ENCODE measurements at regions not wholly inside any gene's neighbourhood (a gene's known extent, or its start where the extent isn't known, plus 50 kb on each side); places are given as distances from the start of the nearest gene placed in this dataset.

- no peak for DNase-seq (ENCODE audit: low spot score)
- Histone ChIP-seq H3K4me3 (no peak overlapping the region), H3K27ac (no peak overlapping the region)
- no peak for TF ChIP-seq CTCF (IDR thresholded peaks at IDR 0.05)
Measured at GRCh38 chr7:38002689-38003088, 82.2 kb downstream of the EPDR1 start.

GRCh38 chr7:38006559-38006958, 86.1 kb downstream of the EPDR1 start:
- no peak for TF ChIP-seq CTCF (IDR thresholded peaks at IDR 0.05)
- DNase-seq (ENCODE audit: low spot score): no peak
- no peak overlapping the region for H3K4me3 ChIP-seq
- H3K27ac ChIP-seq: no peak overlapping the region

GRCh38 chr7:38007096-38007495, 86.7 kb downstream of the EPDR1 start:
- no peak for TF ChIP-seq CTCF (IDR thresholded peaks at IDR 0.05)
- no peak overlapping the region for H3K4me3 ChIP-seq

GRCh38 chr7:38013246-38013645, 92.8 kb downstream of the EPDR1 start:
- no peak overlapping the region for H3K4me3 ChIP-seq
- no peak for TF ChIP-seq CTCF (IDR thresholded peaks at IDR 0.05)
- no peak for DNase-seq (ENCODE audit: low spot score)
- no peak overlapping the region for H3K27ac ChIP-seq

More at GRCh38 chr7:38007096-38007495, 86.7 kb downstream of the EPDR1 start:
- no peak for DNase-seq (ENCODE audit: low spot score)
- no peak overlapping the region for H3K27ac ChIP-seq

- Histone ChIP-seq H3K4me3 (no peak overlapping the region), H3K27ac (no peak overlapping the region)
- no peak for DNase-seq (ENCODE audit: low spot score)
- TF ChIP-seq CTCF (IDR thresholded peaks at IDR 0.05): no peak
Measured at GRCh38 chr7:38016567-38016966, 96.1 kb downstream of the EPDR1 start.

GRCh38 chr7:38017320-38017719, 96.9 kb downstream of the EPDR1 start:
- no peak for DNase-seq (ENCODE audit: low spot score)
- no peak for TF ChIP-seq CTCF (IDR thresholded peaks at IDR 0.05)
- Histone ChIP-seq H3K4me3 (no peak overlapping the region), H3K27ac (no peak overlapping the region)

- TF ChIP-seq CTCF (IDR thresholded peaks at IDR 0.05): no peak
- no peak overlapping the region for H3K27ac ChIP-seq
Measured at GRCh38 chr7:38020121-38020785, 99.8 kb downstream of the EPDR1 start.

More at GRCh38 chr7:38020121-38020785, 99.8 kb downstream of the EPDR1 start:
- H3K4me3 ChIP-seq: no peak overlapping the region
- DNase-seq (ENCODE audit: low spot score): no peak

Data from coronary artery (tissue), 2 donors.